Subcutaneous abdominal adipose tissue (tissue), 5 donors: ENCODE measurements at regions not wholly inside any gene's neighbourhood (a gene's known extent, or its start where the extent isn't known, plus 50 kb on each side); places are given as distances from the start of the nearest gene placed in this dataset.

ENCODE experiments used
- H3K27ac ChIP-seq: one replicate; pipeline ENCODE4 v1.7.0; 2013; ENCODE audit warnings: low read depth, mild to moderate bottlenecking, inconsistent platforms, low read length, moderate library complexity
- H3K27me3 ChIP-seq, 5 donors: one replicate each; pipeline ENCODE4 v1.7.0; 2013; ENCODE audit warnings: low read length in 5 of 5, inconsistent platforms in 1 of 5; ENCODE audit not compliant: control insufficient read depth in 5 of 5, insufficient read depth in 4 of 5
- H3K36me3 ChIP-seq, 5 donors: one replicate each; pipeline ENCODE4 v1.7.0; 2013; ENCODE audit warnings: low read length in 5 of 5; ENCODE audit not compliant: control insufficient read depth in 5 of 5, insufficient read depth in 5 of 5
- H3K4me1 ChIP-seq, 5 donors: one replicate each; pipeline ENCODE4 v1.7.0; 2013; ENCODE audit warnings: low read length in 5 of 5, mild to moderate bottlenecking in 3 of 5, moderate library complexity in 1 of 5; ENCODE audit not compliant: control insufficient read depth in 5 of 5, insufficient read depth in 5 of 5
- H3K4me3 ChIP-seq, 5 donors: one replicate each; pipeline ENCODE4 v1.7.0; 2013; ENCODE audit warnings: low read length in 5 of 5, low read depth in 1 of 5
- H3K9ac ChIP-seq, 5 donors: one replicate each; pipeline ENCODE4 v1.7.0; 2013; ENCODE audit warnings: low read length in 5 of 5, mild to moderate bottlenecking in 4 of 5, moderate library complexity in 3 of 5
- H3K9me3 ChIP-seq, 5 donors: one replicate each; pipeline ENCODE4 v1.7.0; 2013; ENCODE audit warnings: low read length in 5 of 5; ENCODE audit not compliant: control insufficient read depth in 5 of 5
- donor health status: healthy.
- donor health status: healthy.
- donor health status: healthy.
- donor health status: healthy.
- donor health status: healthy.

DNA sequence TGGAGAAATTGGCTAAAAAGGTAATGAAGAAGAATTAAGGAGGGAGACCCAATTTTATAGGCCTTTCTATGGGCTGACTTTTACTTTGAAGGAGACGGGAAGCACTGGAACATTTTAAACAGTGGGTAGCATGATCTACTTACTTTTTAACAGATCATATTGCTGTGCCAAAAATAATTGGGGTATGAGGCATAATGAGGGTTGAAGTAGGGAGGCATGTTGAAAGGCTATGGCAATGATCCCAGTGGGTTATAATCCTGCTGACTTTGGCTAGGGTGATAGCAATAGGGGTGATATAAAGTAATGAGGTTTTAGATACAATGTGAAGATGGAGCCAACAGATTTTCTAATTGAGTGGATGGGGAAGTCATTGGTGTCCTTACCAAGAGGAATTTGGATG is 73.2 kb downstream of the GPR37 start:
- no peak overlapping the region for H3K4me3 ChIP-seq
- no peaks in the 10 kb centered on the region for H3K36me3 ChIP-seq
- H3K9ac ChIP-seq = no peak overlapping the region
- H3K27ac ChIP-seq = no peak overlapping the region
- no peaks in the 10 kb centered on the region for H3K27me3 ChIP-seq
- peaks cover 0 to 15% (median 0%) of the 10 kb centered on the region in 5 donors for H3K4me1 ChIP-seq
- no peaks in the 10 kb centered on the region for H3K9me3 ChIP-seq

DNA sequence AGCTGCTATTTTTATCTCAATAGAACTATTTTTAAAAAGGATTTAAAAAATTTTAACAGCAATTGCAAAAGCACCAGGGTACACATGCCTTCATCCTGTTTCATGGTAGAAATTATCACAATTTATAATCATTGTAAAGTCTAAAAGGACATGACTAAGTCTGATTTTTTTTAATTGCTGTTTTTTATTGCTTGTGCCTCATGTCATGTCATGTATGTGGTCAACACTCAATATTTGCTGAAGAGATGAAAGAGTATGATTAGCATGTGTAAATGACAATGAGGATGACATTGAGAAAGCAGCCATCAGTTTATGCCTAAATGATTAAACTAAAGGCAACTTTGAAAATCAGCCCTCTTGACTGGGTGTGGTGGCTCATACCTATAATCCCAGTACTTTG is 74.8 kb downstream of the GPR37 start:
- Histone ChIP-seq H3K36me3 (no peaks in the 10 kb centered on the region), H3K27ac (no peak overlapping the region), H3K27me3 (no peaks in the 10 kb centered on the region), H3K9me3 (no peaks in the 10 kb centered on the region), H3K9ac (no peak overlapping the region), H3K4me1 (peaks cover 0 to 18% (median 0%) of the 10 kb centered on the region in 5 donors), H3K4me3 (no peak overlapping the region)

DNA sequence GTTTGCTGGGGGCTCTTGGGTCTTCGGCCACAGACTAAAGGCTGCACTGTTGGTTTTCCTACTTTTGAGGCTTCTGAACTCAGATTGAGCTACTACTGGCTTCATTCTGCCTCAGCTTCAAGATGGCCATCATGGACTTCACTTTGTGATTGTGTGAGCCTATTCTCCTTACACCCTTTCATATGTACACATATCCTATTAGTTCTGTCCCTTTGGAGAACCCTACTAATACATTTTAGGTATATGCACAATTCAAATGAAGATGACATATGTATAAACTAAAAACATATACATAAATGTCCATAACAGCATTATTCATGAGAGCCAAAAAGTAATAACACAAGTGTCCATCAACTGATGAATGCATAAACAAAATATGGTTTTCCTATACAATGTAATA is 75.7 kb downstream of the GPR37 start:
- Histone ChIP-seq H3K9me3 (no peaks in the 10 kb centered on the region), H3K9ac (no peak overlapping the region), H3K27me3 (no peaks in the 10 kb centered on the region), H3K4me3 (no peak overlapping the region), H3K4me1 (peaks cover 0 to 18% (median 0%) of the 10 kb centered on the region in 5 donors), H3K36me3 (no peaks in the 10 kb centered on the region), H3K27ac (no peak overlapping the region)

DNA sequence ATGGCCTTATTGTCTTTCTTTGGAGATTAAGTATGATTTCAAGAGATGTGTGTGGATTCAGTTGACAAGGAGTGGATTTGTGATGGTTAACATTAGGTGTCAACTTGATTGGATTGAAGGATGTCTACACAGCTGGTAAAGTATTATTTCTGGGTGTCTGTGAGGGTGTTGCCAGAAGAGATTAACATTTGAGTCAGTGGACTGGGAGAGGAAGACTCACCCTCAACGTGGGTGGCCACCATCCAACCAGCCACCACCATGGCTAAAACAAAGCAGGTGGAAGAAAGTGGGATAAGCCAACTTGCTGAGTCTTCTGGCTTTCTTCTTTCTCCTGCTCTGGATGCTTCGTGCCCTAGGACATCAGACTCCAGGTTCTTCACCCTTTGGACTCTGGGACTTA is 76.1 kb downstream of the GPR37 start:
- H3K36me3 ChIP-seq = no peaks in the 10 kb centered on the region
- H3K4me3 ChIP-seq = no peak overlapping the region
- no peaks in the 10 kb centered on the region for H3K27me3 ChIP-seq
- no peak overlapping the region for H3K9ac ChIP-seq
- H3K27ac ChIP-seq = no peak overlapping the region
- peaks cover 0 to 18% (median 0%) of the 10 kb centered on the region in 5 donors for H3K4me1 ChIP-seq
- H3K9me3 ChIP-seq = no peaks in the 10 kb centered on the region

DNA sequence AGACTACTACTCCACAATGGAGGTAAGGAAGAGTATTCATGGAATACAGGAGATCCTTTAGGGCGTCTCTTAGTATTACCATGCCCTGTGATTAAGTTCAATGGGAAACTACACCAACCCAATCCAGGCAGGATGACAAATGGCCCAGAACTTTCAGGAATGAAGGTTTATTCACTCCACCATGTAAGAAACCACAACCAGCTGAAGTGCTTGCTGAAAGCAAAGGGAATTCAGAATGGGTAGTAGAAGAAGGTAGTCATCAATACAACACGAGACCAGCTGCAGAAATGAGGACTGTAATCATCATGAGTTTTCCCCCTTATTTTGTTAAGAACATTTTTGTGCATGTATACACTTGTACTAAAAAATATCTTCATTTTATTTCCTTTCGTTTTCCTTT is 76.6 kb downstream of the GPR37 start:
- Histone ChIP-seq H3K4me3 (no peak overlapping the region), H3K9me3 (no peaks in the 10 kb centered on the region), H3K9ac (no peak overlapping the region), H3K27me3 (no peaks in the 10 kb centered on the region), H3K36me3 (no peaks in the 10 kb centered on the region), H3K27ac (no peak overlapping the region), H3K4me1 (peaks cover 0 to 18% (median 0%) of the 10 kb centered on the region in 5 donors)

DNA sequence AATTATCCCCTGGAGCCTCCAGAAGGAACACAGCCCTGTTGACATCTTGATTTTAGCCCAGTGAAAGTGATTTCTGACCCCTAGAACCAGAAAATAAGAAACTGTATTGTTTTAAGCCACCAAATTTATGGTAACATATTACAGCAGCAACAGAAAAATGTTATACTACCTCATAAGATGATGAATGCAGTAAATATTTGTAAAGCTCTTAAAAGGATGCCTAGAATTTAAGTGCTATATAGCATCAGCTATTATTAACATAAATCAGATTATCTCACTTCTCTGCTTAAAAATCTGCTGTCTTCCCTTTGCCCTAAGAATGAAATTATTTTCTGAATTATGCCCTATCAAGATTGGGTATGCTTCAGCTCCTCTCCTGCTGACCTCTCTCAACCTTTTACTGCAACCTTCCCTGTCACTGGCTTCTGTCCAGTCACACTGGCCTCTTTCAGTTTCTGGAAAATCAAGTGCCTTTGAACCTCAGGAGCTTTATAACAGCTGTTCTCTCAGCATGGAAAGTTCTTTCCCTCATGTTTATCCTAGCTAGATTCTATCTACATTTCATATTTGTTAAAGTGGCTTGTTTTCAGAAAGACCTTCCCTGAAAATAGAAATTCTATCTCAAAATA is 78.9 kb downstream of the GPR37 start:
- no peak overlapping the region for H3K4me3 ChIP-seq
- no peaks in the 10 kb centered on the region for H3K36me3 ChIP-seq
- H3K9me3 ChIP-seq = no peaks in the 10 kb centered on the region
- H3K4me1 ChIP-seq = peaks cover 0 to 4% (median 0%) of the 10 kb centered on the region in 5 donors
- H3K27ac ChIP-seq = no peak overlapping the region
- no peak overlapping the region for H3K9ac ChIP-seq
- H3K27me3 ChIP-seq = no peaks in the 10 kb centered on the region

DNA sequence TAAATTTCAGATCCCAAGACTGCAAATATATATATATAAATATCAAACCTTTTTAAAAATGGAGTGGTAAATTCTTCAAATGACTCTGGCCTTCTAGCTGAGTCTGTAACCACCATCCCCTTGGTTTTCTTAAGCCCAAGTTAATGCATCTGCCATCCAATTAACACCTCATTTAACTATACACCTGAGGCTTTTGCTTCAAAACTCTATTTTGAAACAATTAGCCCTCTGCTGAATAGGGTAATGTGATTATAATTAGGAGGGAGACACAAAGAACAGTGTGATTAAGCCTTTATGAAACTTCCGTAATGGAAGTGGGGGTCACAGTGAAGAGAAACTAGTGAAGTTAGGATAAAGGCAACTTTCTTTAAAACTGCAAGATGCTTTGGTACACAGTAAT is 83.6 kb downstream of the GPR37 start:
- Histone ChIP-seq H3K9ac (no peak overlapping the region), H3K4me1 (peaks cover 0 to 4% (median 0%) of the 10 kb centered on the region in 5 donors), H3K9me3 (no peaks in the 10 kb centered on the region), H3K4me3 (no peak overlapping the region), H3K36me3 (no peaks in the 10 kb centered on the region), H3K27ac (no peak overlapping the region), H3K27me3 (no peaks in the 10 kb centered on the region)

DNA sequence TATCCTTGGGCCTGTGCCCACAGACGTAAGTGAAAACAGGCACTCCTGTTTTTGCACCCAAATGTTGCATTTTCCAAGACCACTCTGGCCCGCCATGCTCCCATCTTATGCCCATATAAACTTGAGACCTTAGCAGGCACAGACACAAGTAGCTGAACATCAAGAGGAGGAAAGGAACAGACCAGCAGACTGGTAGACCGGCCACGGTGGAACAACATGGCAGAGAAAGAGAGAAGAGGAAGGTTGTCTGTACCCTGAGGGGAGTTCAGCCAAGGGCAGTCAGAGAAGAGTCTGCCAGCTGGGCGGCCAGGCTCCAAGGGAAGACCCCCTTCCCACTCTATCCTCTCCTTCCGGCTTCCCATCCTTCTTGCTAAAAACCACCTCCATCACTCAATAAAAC is 85.3 kb downstream of the GPR37 start:
- H3K4me3 ChIP-seq = no peak overlapping the region
- H3K36me3 ChIP-seq = no peaks in the 10 kb centered on the region
- H3K27ac ChIP-seq = no peak overlapping the region
- no peak overlapping the region for H3K9ac ChIP-seq
- H3K27me3 ChIP-seq = no peaks in the 10 kb centered on the region
- no peaks in the 10 kb centered on the region for H3K9me3 ChIP-seq
- no peaks in the 10 kb centered on the region for H3K4me1 ChIP-seq

DNA sequence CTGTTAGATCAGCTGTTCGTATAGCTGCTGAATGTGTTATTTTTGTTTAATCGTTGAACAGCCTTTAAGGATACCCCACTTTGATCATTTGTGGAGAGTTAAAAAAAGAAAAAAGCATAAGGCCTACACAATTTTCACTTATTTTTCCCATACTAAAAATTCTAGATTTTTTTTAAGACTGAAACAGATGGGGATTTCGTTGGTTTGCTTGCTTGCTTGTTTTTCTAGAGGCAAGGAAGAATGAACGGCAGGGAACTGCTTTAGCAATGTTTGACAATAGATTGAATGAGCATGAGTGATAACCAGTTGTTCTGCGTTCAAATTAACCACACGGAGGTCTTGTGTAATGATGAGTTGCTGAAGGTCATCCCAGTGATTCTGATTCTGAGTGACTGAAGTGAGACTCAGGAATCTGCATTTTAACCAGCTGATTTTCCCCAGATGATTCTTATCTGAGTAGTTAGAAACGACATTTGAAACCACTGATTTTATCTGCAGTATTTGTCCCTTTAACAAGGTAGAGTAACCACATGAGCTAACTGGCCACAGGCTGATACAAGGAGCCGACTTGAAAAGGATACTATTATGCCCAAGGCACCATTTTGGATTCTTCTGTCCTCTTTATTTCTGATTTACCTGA is 85.9 kb downstream of the GPR37 start:
- no peaks in the 10 kb centered on the region for H3K27me3 ChIP-seq
- no peak overlapping the region for H3K4me3 ChIP-seq
- H3K36me3 ChIP-seq = no peaks in the 10 kb centered on the region
- no peaks in the 10 kb centered on the region for H3K9me3 ChIP-seq
- no peaks in the 10 kb centered on the region for H3K4me1 ChIP-seq
- no peak overlapping the region for H3K9ac ChIP-seq
- no peak overlapping the region for H3K27ac ChIP-seq

DNA sequence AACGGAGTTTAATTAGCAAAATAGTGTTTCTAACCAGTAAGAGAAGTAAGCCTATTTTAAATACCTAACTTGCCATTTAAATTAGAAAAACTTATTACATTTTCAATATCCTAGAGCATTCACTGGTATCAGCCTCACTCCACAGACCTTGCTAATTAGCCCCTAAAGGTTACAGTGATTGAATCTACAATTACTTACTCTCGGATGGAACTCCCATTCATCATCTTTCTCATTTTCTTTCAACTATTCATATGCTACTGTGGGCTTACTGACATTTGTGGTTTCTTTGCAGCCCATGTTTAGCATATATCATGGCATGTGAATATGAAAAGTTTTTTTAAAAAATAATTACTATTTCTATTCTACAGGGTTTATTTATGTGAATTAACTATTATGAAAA is 86.4 kb downstream of the GPR37 start:
- no peak overlapping the region for H3K27ac ChIP-seq
- no peaks in the 10 kb centered on the region for H3K9me3 ChIP-seq
- no peaks in the 10 kb centered on the region for H3K36me3 ChIP-seq
- H3K4me3 ChIP-seq = no peak overlapping the region
- no peaks in the 10 kb centered on the region for H3K4me1 ChIP-seq
- no peaks in the 10 kb centered on the region for H3K27me3 ChIP-seq
- H3K9ac ChIP-seq = no peak overlapping the region
